HG02798 (cell line): ENCODE measurements at regions not wholly inside any gene's neighbourhood (a gene's known extent, or its start where the extent isn't known, plus 50 kb on each side); places are given as distances from the start of the nearest gene placed in this dataset.

Experiments
- ATAC-seq: cut with Tn5 transposase; IDR thresholded peaks from one replicate; pipeline ENCODE4 v1.9.1; 2021; ENCODE audit warnings: mild to moderate bottlenecking; ENCODE audit not compliant: unreplicated experiment, poor library complexity

DNA sequence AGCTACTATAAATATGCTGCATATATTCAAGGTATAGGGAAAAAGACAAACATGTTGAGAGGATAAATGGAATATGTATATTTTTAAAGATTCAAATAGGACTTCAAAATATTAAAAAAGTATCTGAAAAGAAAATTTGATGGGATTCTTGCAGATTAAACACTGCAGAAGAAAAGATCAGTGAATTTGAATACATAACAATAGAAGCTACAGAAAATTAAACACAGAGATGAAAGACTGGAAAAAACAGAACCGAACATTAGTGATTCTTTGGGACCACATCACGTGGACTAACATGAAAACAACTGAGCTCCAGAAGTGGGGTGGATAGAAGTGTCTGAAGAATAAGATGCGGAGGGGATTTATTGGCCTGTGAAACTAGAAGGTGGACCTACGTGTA lies 217.2 kb downstream of the RFC3 start:
- no peak for ATAC-seq

DNA sequence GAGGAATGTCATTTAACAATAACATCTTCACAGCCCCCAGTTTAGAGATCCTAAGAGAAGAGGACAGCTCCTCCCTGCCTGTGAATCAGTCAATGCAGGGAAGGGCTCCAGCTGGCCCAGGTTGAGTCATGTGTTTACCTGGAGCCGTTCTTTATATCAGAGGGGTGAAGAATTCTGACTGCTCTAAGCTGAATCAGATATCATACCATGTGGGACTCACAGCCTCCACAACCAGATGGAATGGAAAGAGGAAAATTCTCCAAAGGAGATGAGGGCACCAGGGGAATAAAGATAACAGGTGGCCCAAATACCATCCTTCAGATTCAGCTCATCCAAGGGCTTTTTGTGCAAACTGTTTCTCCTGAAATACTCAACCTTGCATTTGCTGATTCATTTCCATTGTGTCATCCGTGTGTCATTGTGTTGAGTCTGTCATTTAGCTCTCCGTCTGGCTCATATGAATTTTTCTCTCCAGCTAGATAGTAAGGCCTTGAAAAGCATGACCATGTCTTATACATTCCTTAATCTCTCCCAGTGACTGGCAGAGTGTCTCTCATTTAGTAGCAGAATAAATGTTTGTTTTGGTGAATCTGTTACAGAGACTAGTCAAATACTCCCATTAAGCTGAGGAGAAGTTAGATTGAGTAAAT lies 217.9 kb downstream of the RFC3 start:
- ATAC-seq = no peak

GRCh38 chr13:34037636-34038540 lies 219.9 kb downstream of the RFC3 start:
- peak; percentile 58 for ATAC-seq

DNA sequence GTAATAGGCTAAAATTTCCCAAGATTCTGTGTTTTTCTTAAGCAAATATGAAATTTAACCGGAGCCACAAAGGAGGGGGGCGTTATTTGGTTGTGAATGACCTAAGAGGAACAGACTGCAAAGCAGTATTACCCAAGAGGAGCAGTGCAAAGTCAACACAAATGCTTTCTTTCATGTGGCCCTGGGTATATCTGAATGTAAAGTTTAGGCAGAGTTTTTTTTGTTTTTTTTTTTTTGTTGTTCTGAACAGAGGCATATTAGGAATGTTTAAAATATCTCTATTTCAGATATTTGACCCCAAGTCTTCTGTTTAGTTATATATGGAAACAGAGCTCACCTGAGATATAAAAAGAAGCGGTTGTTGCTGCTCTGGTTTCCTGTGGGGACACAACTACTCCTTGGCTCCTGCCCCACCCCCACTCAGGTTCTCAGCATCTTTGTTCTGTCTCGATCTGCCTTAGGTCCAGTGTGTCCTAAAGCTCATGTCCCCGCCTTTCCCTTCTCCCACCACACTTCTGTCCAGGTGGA lies 220.7 kb downstream of the RFC3 start:
- peak; percentile 42 for ATAC-seq

DNA sequence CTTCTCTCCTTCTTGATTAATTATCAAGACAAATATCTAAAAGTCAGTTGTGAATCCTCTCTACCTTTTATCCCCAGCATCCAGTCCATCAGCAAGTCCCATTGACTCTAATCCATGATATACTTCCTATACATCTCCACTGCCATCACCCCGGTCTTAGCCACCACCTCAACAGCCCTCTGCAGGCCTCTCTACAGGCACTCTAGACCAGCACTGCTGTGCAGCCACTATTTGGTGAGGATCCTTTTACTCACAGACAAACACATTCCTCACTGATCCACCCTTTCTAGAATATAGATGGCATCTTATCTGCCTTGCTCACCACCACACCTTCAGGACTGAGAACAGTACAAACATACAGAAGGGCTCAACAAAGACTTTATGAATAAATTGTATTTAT lies 221.7 kb downstream of the RFC3 start:
- no peak for ATAC-seq

DNA sequence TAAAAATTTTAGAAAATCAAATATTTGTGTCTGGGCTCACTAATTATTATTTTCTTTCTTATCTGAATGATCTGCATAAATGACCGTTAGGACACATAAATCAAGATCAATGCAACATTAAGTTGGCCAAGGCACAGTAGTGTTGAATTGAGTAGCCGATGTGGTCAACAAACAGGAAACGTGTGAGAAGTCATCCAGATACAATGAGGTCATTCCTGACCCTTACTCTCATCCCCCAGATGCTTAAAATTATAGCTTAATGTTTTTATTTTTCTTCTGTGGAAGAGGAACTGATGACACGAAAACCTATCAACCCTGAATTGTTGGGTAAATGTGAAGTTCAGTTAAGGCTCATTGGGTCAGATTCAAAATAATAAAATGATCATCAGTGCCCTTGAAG lies 222.9 kb downstream of the RFC3 start:
- ATAC-seq = no peak

DNA sequence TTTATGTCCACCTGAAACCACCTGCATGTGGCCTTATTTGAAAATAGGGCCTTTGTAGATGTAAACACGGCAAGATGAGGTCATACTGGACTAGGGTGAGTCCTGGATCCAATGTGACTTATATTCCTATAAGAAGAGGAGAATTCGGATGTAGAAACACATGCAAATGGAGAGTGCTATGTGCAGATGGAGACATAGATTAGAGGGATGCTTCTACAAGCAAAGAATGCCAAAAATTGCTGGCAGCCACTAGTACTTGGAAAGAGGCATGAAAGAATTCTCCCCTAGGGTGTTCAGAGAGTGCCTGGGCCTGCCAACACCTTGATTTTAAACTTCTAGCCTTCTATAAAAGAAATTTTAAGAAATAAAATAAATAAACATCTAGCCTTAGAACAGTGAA lies 226.1 kb downstream of the RFC3 start:
- ATAC-seq = no peak

GRCh38 chr13:34044660-34045080 lies 226.7 kb downstream of the RFC3 start:
- no peak for ATAC-seq

DNA sequence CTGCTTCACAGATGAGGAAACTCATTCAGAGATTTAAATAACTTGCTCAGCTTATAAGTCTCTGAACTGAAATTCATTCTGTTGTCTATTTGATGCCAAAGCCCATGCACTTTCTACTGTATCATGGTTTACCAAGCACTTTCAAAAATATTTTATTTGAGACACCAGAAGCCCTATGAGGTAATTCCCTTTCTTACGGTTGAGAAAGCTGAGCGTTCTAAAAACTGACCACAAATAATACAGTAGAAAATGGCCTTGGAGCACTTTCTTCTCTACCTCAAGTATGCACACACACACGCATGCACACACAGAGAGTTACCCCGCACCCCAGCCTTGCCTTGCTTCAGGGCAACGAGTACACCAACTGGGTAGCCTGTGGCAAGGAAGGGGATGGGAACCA lies 228.5 kb downstream of the RFC3 start:
- ATAC-seq = no peak

DNA sequence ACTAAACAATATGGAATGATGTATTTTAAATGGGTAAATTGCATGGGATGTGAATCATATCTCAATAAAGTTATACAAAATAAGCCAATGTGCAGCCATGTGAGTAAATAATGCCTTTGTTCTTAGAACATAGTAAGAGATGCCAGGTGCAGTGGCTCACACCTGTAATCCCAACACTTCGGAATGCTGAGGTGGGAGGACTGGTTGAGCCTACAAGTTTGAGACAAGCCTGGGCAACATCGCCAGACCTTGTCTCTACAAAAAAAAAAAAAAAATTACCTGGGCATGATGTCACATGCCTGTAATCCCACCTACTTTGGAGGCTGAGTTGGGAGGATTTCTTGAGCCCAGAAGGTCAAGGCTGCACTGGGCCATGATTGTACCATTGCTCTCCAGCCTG lies 230.7 kb downstream of the RFC3 start:
- no peak for ATAC-seq

DNA sequence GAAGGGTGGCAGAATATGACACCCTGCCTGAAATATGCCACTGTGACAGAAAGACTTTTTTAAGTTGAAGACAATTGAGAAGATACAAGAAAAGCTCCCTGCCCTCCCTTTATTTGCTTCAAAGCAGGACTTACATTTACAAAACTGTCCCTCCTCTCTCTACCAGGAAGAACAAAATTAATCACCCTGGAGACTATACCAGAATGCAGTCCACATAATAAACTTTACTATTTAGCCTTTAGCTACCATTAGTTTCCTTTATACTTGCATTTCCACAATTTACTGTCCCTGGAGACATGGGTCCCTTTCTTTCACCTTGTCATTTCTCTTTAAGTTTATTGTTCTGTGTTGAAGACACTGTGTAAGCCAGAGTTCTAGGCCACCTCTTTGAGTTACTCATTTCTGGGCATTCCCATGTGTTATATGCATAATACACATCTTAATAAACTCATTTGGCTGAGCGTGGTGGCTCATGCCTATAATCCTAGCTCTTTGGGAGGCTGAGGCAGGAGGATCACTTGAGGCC lies 238.8 kb downstream of the RFC3 start:
- ATAC-seq = no peak

GRCh38 chr13:34064456-34065205 lies 246.7 kb downstream of the RFC3 start:
- no peak for ATAC-seq

DNA sequence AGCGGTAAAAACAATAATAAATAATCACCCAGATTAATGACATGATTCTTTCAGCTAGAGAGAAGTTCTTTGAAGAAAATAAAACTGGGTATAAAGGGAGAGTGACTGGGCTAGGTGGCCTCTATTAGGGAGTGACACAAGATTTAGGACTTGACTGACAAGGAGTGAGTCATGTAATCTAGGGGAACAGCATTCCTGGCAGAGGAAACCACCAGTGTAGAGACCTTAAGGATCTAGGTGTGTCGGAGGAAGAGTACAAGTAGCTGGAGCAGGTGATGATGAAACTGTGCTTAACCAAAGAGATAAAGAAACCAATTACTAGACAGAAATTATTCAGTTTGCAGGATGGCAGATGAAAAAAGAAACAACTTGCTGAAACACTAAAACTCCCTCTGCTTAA lies 248.0 kb downstream of the RFC3 start:
- no peak for ATAC-seq

- ATAC-seq = no peak
Measured at GRCh38 chr13:34066344-34066743, 248.4 kb downstream of the RFC3 start.

- no peak for ATAC-seq
Measured at GRCh38 chr13:34070006-34070405, 252.1 kb downstream of the RFC3 start.

- ATAC-seq = no peak
Measured at GRCh38 chr13:34070544-34071303, 252.8 kb downstream of the RFC3 start.

GRCh38 chr13:34076319-34076718 lies 258.4 kb downstream of the RFC3 start:
- ATAC-seq = no peak

GRCh38 chr13:34076943-34077703 lies 259.2 kb downstream of the RFC3 start:
- ATAC-seq = peak; percentile 45

DNA sequence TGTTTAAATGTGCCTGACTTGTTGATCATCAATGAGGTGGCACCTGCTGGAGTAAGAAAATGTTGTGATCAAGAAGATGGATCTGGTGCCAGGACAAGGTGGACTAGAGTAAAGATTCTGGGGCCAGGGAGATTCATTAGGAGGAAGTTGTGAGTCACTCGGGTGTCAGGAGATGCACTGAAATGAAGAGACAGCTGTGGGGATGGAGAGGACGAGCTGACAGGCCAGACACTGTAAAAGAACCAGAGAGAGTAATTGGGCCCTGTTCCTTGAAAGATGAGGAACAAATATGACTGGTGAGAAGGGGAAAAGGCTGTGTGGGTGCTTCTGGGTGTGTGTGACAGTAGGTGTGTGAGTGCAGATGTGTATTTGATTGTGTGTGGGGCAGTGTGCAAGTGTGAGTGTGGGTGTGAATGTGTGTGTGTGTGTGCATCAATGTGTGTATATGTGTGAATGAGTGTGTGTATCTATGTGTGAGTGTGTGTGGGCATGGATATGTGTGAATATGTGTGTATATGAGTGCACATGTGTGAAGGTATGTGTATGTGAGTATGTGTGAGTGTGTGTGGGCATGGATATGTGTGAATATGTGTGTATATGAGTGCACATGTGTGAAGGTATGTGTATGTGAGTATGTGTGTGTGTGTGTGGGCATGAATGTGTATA lies 260.5 kb downstream of the RFC3 start:
- no peak for ATAC-seq
